Activated CD8-positive, alpha-beta memory T cell treated with anti-CD3 and anti-CD28 coated beads for 1 hour (primary cell): ENCODE measurements at regions not wholly inside any gene's neighbourhood (a gene's known extent, or its start where the extent isn't known, plus 50 kb on each side); places are given as distances from the start of the nearest gene placed in this dataset.

Source experiments
- DNase-seq, 2 donors: peaks; one replicate each; pipeline ENCODE4 v3.0.0-alpha.2; 2020; ENCODE audit warnings: low read depth in 1 of 2; ENCODE audit errors: extremely low read depth in 1 of 2

GRCh38 chr3:117439812-117440211 is 730.2 kb downstream of the TUSC7 start:
- DNase-seq = no peak

- DNase-seq = no peak
These were observed 732.3 kb downstream of the TUSC7 start for GRCh38 chr3:117441851-117442250.

GRCh38 chr3:117442566-117442965 is 733.0 kb downstream of the TUSC7 start:
- DNase-seq = no peak

GRCh38 chr3:117443014-117443413 is 733.4 kb downstream of the TUSC7 start:
- DNase-seq = no peak

GRCh38 chr3:117444175-117444574 is 734.6 kb downstream of the TUSC7 start:
- DNase-seq = no peak

- no peak for DNase-seq
These were observed 737.8 kb downstream of the TUSC7 start for GRCh38 chr3:117447419-117447818.

GRCh38 chr3:117450026-117450425 is 740.4 kb downstream of the TUSC7 start:
- no peak for DNase-seq

GRCh38 chr3:117454254-117454653 is 744.7 kb downstream of the TUSC7 start:
- no peak for DNase-seq

GRCh38 chr3:117454908-117455307 is 745.3 kb downstream of the TUSC7 start:
- no peak for DNase-seq

- no peak for DNase-seq
These were observed 746.2 kb downstream of the TUSC7 start for GRCh38 chr3:117455782-117456181.

GRCh38 chr3:117463276-117464115 is 753.9 kb downstream of the TUSC7 start:
- DNase-seq = no peak

GRCh38 chr3:117471831-117472230 is 762.3 kb downstream of the TUSC7 start:
- no peak for DNase-seq

GRCh38 chr3:117473981-117474538 is 764.5 kb downstream of the TUSC7 start:
- DNase-seq = no peak

- DNase-seq = no peak
These were observed 767.0 kb downstream of the TUSC7 start for GRCh38 chr3:117476572-117476971.

- no peak for DNase-seq
These were observed 767.7 kb downstream of the TUSC7 start for GRCh38 chr3:117477214-117477755.

- no peak for DNase-seq
These were observed 769.5 kb downstream of the TUSC7 start for GRCh38 chr3:117479095-117479494.

- DNase-seq = no peak
These were observed 770.9 kb downstream of the TUSC7 start for GRCh38 chr3:117480525-117480924.

GRCh38 chr3:117480972-117481371 is 771.4 kb downstream of the TUSC7 start:
- DNase-seq = no peak

GRCh38 chr3:117483839-117484238 is 774.3 kb downstream of the TUSC7 start:
- no peak for DNase-seq

GRCh38 chr3:117485841-117486240 is 776.3 kb downstream of the TUSC7 start:
- DNase-seq = no peak

GRCh38 chr3:117486719-117487716 is 777.4 kb downstream of the TUSC7 start:
- no peak for DNase-seq
